Cardiac fibroblast (primary cell): ENCODE measurements at regions not wholly inside any gene's neighbourhood (a gene's known extent, or its start where the extent isn't known, plus 50 kb on each side); places are given as distances from the start of the nearest gene placed in this dataset.

Source experiments
- DNase-seq, 2 donors: peaks; one replicate each; pipeline versions ENCODE4 v3.0.0 to v3.0.0-alpha.2; 2010; ENCODE audit warnings: low read depth in 2 of 2
- H3K4me3 ChIP-seq, 2 donors: replicated peaks in 1 of 2; 1 replicate in 1 of 2; 2 replicates in 1 of 2; pipeline ENCODE4 v1.5.1; 2011; ENCODE audit warnings: low read depth in 2 of 2, low read length in 2 of 2, mild to moderate bottlenecking in 2 of 2, moderate library complexity in 1 of 2
- CTCF ChIP-seq: IDR thresholded peaks from one replicate; pipeline ENCODE4 v1.5.1; 2011; ENCODE audit warnings: low read depth, mild to moderate bottlenecking, low read length, inconsistent platforms

DNA sequence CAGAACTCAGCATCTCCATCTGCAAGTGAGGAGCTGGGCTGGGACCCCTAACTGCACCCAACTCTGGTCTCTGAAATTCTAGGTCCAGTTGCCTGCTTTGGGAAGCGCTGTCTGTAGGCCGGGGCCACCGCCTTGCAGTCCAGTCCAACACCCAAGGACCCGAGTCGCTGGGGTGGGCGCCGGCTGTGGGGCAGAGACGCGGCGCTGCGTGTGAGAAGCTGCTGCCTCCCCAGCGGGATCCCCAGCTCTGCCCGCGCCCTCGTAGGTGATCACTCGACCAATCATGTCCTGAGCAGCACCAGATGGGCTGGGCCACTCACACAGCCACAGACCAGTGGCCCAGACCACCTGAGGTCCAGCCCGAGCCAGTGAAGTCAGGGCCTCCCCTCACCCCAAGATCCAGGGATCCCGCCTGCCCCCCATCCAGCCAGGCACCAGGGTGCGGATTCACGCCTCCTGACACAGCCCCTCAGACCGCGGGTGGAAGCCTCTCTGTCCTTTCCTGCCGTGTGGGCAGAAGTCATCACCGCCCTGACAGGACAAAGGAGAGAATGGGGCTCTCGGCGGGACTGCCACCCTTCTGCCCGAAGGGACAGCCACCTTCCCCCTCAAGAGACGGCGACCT lies 67.4 kb upstream of the ADGRA1 start:
- no peak for DNase-seq
- TF ChIP-seq CTCF = no peak
- H3K4me3 ChIP-seq = no peak overlapping the region

- no peak for TF ChIP-seq CTCF
- DNase-seq = no peak
- no peak overlapping the region for H3K4me3 ChIP-seq
These were observed 68.1 kb upstream of the ADGRA1 start for GRCh38 chr10:133019651-133020050.

GRCh38 chr10:133019191-133019590 lies 68.5 kb upstream of the ADGRA1 start:
- no peak for TF ChIP-seq CTCF
- H3K4me3 ChIP-seq = no peak overlapping the region
- no peak for DNase-seq

- no peak for DNase-seq
- H3K4me3 ChIP-seq = no peak overlapping the region
- TF ChIP-seq CTCF = no peak
These were observed 69.2 kb upstream of the ADGRA1 start for GRCh38 chr10:133018491-133018890.

GRCh38 chr10:133017203-133017601 lies 70.5 kb upstream of the ADGRA1 start:
- no peak for DNase-seq
- TF ChIP-seq CTCF = no peak
- no peak overlapping the region for H3K4me3 ChIP-seq

- TF ChIP-seq CTCF = no peak
- no peak for DNase-seq
- no peak overlapping the region for H3K4me3 ChIP-seq
These were observed 71.1 kb upstream of the ADGRA1 start for GRCh38 chr10:133016493-133017202.
